ENCODE measurements at regions not wholly inside any gene's neighbourhood (a gene's known extent, or its start where the extent isn't known, plus 50 kb on each side); places are given as distances from the start of the nearest gene placed in this dataset.

GRCh38 chr9:80928697-80929096 lies 760.6 kb downstream of the TLE1 start:
- no peak for TF ChIP-seq Cebpa-rat (IDR thresholded peaks at IDR 0.05)
- no peak overlapping the region for H3K9ac ChIP-seq
- no peaks in the 10 kb centered on the region for H3K4me1 ChIP-seq
- no peak overlapping the region for H3K27ac ChIP-seq
- H3K4me2 ChIP-seq: no peak overlapping the region
- no peaks in the 10 kb centered on the region for H4K20me1 ChIP-seq
- no peaks in the 10 kb centered on the region for H3K36me3 ChIP-seq
- H3K27me3 ChIP-seq: no peaks in the 10 kb centered on the region
- H3K9me3 ChIP-seq: no peaks in the 10 kb centered on the region
- H3K4me3 ChIP-seq: no peak overlapping the region

DNA sequence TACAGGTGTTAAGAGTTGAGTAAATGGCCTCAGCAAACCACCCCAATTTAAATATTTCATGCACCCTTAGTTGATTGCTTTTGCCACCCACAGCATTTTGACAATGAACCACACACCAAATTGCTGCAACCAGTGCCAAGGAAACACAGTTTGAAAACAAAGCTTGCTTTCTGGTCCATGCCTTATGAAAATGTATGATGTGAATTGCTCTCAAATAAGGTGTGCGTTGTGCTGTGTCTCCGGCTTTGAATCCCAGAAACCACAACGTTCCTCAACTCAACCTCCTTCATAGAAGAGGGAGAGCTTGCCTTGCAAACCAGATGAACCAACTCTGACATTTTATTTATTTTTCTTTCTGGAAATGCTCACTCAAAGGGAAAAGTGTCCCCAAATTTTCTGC lies 762.7 kb downstream of the TLE1 start:
- no peak overlapping the region for H3K9ac ChIP-seq
- no peak for TF ChIP-seq Cebpa-rat (IDR thresholded peaks at IDR 0.05)

DNA sequence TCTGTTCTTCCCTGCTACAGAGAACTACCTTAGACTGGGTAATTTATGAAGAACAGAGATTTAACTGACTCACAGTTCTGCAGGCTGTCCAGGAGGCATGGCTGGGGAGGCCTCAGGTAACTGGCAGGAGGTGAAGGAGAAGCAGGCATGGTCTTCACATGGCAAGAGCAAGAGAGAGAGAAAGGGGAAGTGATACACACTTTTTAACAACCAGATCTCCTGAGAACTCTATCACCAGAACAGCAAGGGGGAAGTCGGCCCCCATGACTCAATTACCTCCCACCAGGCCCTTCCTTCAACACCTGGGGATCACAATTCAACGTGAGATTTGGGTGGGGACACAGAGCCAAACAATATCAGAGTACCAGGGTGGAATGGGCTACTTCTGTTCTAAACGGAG lies 766.8 kb downstream of the TLE1 start:
- Histone ChIP-seq H3K9me3 (peaks cover 16% of the 10 kb centered on the region), H3K4me1 (no peaks in the 10 kb centered on the region), H4K20me1 (no peaks in the 10 kb centered on the region), H3K27me3 (no peaks in the 10 kb centered on the region), H3K4me2 (no peak overlapping the region), H3K27ac (no peak overlapping the region), H3K4me3 (no peak overlapping the region), H3K36me3 (no peaks in the 10 kb centered on the region), H3K9ac (no peak overlapping the region)
- no peak for TF ChIP-seq Cebpa-rat (IDR thresholded peaks at IDR 0.05)

More for the DNA sequence above, 762.7 kb downstream of the TLE1 start:
- Histone ChIP-seq H3K4me1 (no peaks in the 10 kb centered on the region), H3K4me2 (no peak overlapping the region), H3K27ac (no peak overlapping the region), H3K9me3 (no peaks in the 10 kb centered on the region), H3K4me3 (no peak overlapping the region), H3K36me3 (no peaks in the 10 kb centered on the region), H3K27me3 (no peaks in the 10 kb centered on the region), H4K20me1 (no peaks in the 10 kb centered on the region)

GRCh38 chr9:80906728-80907127 lies 782.6 kb downstream of the TLE1 start:
- no peak overlapping the region for H3K4me2 ChIP-seq
- H3K9ac ChIP-seq: no peak overlapping the region
- H3K4me3 ChIP-seq: no peak overlapping the region
- no peaks in the 10 kb centered on the region for H3K9me3 ChIP-seq
- no peaks in the 10 kb centered on the region for H3K36me3 ChIP-seq
- TF ChIP-seq Cebpa-rat (IDR thresholded peaks at IDR 0.05): no peak
- H3K27ac ChIP-seq: no peak overlapping the region
- no peaks in the 10 kb centered on the region for H4K20me1 ChIP-seq
- no peaks in the 10 kb centered on the region for H3K27me3 ChIP-seq
- no peaks in the 10 kb centered on the region for H3K4me1 ChIP-seq

GRCh38 chr9:80899208-80899607 lies 790.1 kb downstream of the TLE1 start:
- no peak overlapping the region for H3K9ac ChIP-seq
- no peaks in the 10 kb centered on the region for H4K20me1 ChIP-seq
- H3K27me3 ChIP-seq: no peaks in the 10 kb centered on the region
- H3K4me2 ChIP-seq: no peak overlapping the region
- H3K4me1 ChIP-seq: no peaks in the 10 kb centered on the region
- H3K9me3 ChIP-seq: peaks cover 6% of the 10 kb centered on the region
- no peak for TF ChIP-seq Cebpa-rat (IDR thresholded peaks at IDR 0.05)
- no peak overlapping the region for H3K4me3 ChIP-seq
- no peak overlapping the region for H3K27ac ChIP-seq
- no peaks in the 10 kb centered on the region for H3K36me3 ChIP-seq

DNA sequence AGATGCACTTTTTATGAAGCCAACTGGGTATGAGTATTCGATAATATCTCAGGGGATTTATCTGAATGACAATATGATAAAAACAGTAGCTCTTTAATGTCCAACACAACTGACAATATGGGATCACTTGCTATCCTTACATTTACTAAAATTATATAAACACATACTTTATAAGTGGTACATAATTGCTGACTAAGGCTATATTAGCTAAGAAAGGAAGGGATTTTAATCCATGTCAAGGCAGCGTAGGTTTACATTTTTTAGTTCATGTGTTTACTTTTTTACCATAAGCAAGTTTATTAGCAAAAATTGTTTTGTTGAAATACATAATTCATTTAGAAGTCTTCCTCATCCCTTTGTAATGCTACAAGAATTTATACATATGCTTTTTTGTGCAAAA lies 796.2 kb downstream of the TLE1 start:
- no peak overlapping the region for H3K9ac ChIP-seq
- H4K20me1 ChIP-seq: no peaks in the 10 kb centered on the region
- no peak for TF ChIP-seq Cebpa-rat (IDR thresholded peaks at IDR 0.05)
- H3K36me3 ChIP-seq: no peaks in the 10 kb centered on the region
- no peak overlapping the region for H3K27ac ChIP-seq
- H3K9me3 ChIP-seq: peaks cover 6% of the 10 kb centered on the region
- H3K4me3 ChIP-seq: no peak overlapping the region
- H3K4me2 ChIP-seq: no peak overlapping the region
- no peaks in the 10 kb centered on the region for H3K27me3 ChIP-seq
- H3K4me1 ChIP-seq: no peaks in the 10 kb centered on the region

GRCh38 chr9:80892703-80893102 lies 796.6 kb downstream of the TLE1 start:
- Histone ChIP-seq H3K9me3 (peaks cover 6% of the 10 kb centered on the region), H3K4me3 (no peak overlapping the region)
- TF ChIP-seq Cebpa-rat (IDR thresholded peaks at IDR 0.05): no peak

DNA sequence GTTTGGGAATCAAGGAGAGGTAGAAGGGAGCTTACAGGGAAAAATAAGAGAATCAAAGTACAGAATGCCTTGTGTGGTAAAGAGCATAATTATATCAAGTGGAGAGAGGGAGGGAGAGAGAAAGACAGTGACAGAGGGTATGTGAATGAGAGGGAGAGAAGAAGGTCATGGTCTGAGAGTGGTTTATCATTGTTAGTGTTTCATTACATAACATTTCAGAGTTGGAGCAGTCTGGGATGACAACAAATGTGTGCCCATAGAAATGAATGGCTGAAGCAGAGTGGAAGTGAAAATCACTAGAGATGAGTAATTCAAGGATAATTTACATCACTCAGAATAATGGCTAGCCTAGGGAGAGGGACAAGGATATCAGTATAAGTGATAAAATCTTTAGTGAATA lies 799.2 kb downstream of the TLE1 start:
- Histone ChIP-seq H3K4me1 (no peaks in the 10 kb centered on the region), H3K9ac (no peak overlapping the region), H3K27ac (no peak overlapping the region), H3K27me3 (no peaks in the 10 kb centered on the region), H4K20me1 (no peaks in the 10 kb centered on the region), H3K36me3 (no peaks in the 10 kb centered on the region), H3K9me3 (peaks cover 3% of the 10 kb centered on the region), H3K4me3 (no peak overlapping the region), H3K4me2 (no peak overlapping the region)
- TF ChIP-seq Cebpa-rat (IDR thresholded peaks at IDR 0.05): no peak

More at GRCh38 chr9:80892703-80893102, 796.6 kb downstream of the TLE1 start:
- no peak overlapping the region for H3K4me2 ChIP-seq
- H3K27me3 ChIP-seq: no peaks in the 10 kb centered on the region
- no peak overlapping the region for H3K9ac ChIP-seq
- no peaks in the 10 kb centered on the region for H3K4me1 ChIP-seq
- H3K36me3 ChIP-seq: no peaks in the 10 kb centered on the region
- H3K27ac ChIP-seq: no peak overlapping the region
- H4K20me1 ChIP-seq: no peaks in the 10 kb centered on the region

- Histone ChIP-seq H3K27ac (no peak overlapping the region), H3K4me3 (no peak overlapping the region), H3K27me3 (no peaks in the 10 kb centered on the region), H3K9me3 (no peaks in the 10 kb centered on the region), H3K4me2 (no peak overlapping the region), H4K20me1 (no peaks in the 10 kb centered on the region), H3K36me3 (no peaks in the 10 kb centered on the region), H3K4me1 (no peaks in the 10 kb centered on the region), H3K9ac (no peak overlapping the region)
- TF ChIP-seq Cebpa-rat (IDR thresholded peaks at IDR 0.05): no peak
Observed at GRCh38 chr9:80885894-80886293, 803.5 kb downstream of the TLE1 start.

DNA sequence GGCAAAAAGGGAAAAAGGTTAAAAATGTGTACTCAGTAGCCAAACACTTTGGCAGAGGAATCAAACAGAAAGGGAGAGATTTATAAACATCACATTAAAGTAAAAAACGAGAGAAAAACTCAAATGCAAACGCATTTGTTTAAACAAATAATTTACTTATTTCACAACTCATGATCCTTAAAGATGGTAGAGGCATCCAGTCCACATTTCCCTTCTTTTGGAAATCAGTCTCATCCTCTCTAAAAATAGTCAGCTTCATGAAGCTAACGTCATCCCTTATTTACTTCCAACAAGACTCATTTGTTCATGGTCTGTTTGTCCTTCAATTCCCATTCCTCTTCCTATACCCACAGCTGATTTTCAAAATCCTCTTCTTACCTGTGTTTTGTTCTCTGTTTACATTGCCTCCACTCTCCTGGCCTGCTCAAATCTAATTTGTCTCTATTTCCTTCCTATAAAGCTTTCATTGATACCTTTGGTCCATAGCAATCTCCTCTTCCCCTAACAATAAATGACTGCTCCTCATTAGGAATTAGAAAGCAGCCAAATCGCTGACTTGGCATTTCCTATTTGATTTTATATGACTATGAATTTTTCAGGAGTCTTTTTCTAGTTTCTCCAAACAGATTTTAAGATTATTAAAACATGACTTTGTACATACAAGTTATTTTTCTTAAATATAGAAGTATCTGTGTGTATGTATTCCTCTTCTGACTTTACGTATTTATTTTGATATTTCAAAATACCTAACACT lies 805.3 kb downstream of the TLE1 start:
- Histone ChIP-seq H3K4me3 (no peak overlapping the region), H3K9me3 (no peaks in the 10 kb centered on the region), H4K20me1 (no peaks in the 10 kb centered on the region), H3K4me2 (no peak overlapping the region), H3K27ac (no peak overlapping the region), H3K4me1 (no peaks in the 10 kb centered on the region), H3K27me3 (no peaks in the 10 kb centered on the region), H3K9ac (no peak overlapping the region), H3K36me3 (no peaks in the 10 kb centered on the region)
- TF ChIP-seq Cebpa-rat (IDR thresholded peaks at IDR 0.05): no peak

- H3K4me2 ChIP-seq: no peak overlapping the region
- no peaks in the 10 kb centered on the region for H3K4me1 ChIP-seq
- no peaks in the 10 kb centered on the region for H3K9me3 ChIP-seq
- no peaks in the 10 kb centered on the region for H3K27me3 ChIP-seq
- no peak overlapping the region for H3K27ac ChIP-seq
- H3K36me3 ChIP-seq: no peaks in the 10 kb centered on the region
- TF ChIP-seq Cebpa-rat (IDR thresholded peaks at IDR 0.05): no peak
- H3K4me3 ChIP-seq: no peak overlapping the region
- H3K9ac ChIP-seq: no peak overlapping the region
- no peaks in the 10 kb centered on the region for H4K20me1 ChIP-seq
Observed at GRCh38 chr9:80883426-80883825, 805.9 kb downstream of the TLE1 start.

All from BLaER1 (cell line).